GM21619 (cell line): ENCODE measurements at regions not wholly inside any gene's neighbourhood (a gene's known extent, or its start where the extent isn't known, plus 50 kb on each side); places are given as distances from the start of the nearest gene placed in this dataset.

Source experiments
- ATAC-seq: cut with Tn5 transposase; IDR thresholded peaks from one replicate; pipeline ENCODE4 v1.9.1; 2021; ENCODE audit not compliant: unreplicated experiment

GRCh38 chrX:120819126-120819525 is 56.5 kb downstream of the CT47B1 start:
- no peak for ATAC-seq

DNA sequence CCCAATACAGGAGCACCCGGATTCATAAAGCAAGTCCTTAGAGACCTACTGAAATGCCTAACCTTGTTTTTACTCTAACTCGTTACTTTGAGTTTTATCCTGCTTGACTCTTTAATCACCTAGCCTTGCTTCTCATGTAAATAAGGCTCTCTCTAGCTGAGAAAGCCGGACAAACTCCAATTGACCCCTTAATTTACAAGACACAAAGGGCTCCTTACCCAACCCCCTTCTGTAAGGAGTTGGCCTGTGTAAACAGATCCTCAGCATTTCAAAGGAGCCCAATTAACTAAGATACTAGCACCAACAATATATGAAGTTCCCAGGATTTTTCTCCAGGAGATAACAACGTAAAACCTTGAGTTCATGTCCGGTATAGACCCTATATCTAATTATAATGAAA is 61.7 kb downstream of the CT47B1 start:
- ATAC-seq = no peak

DNA sequence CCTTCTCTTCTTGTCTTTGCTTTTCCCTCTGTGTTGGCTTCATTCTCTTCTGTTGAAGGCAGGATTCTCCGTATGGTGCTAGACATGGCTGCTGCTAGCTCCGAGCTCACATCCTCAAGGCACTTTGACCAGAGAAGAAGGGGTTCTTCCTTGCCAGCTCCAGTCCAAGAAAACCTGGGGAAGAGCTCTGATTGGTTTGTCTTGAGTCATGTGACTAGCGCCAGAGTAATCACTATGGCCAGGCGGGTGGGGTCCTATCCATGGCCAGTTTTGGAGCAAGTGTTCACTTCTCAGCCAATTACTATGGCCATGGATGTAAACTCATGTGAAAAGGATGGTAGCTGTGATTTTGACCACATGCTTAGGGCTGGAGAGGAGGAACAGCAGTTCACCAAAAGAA is 74.2 kb downstream of the CT47B1 start:
- ATAC-seq = no peak

GRCh38 chrX:120797188-120797851 is 78.3 kb downstream of the CT47B1 start:
- ATAC-seq = no peak

GRCh38 chrX:120795301-120795700 is 80.4 kb downstream of the CT47B1 start:
- ATAC-seq = no peak

DNA sequence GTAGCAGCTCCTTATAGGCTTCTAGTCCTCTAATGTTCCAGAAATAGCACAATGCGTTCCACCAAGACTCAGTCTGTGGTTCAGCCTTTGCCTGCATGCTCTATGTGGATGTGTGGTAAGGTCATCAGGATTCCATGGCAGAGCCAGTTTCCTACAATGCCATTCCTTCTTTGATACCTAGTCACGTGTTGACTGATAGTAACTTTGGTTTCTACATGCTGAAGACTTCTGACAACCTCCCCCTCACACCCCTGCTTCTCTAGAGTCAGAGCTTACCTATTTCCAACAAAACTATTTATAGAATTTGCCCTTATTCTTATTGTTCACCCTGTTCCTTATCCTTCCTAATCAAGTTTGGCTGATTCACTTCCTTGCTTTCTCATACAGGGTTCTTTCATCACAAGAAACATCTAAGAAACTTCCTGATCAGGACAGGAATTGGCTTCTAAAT is 81.1 kb downstream of the CT47B1 start:
- no peak for ATAC-seq

- no peak for ATAC-seq
Observed at GRCh38 chrX:120793098-120793497, 82.6 kb downstream of the CT47B1 start.

DNA sequence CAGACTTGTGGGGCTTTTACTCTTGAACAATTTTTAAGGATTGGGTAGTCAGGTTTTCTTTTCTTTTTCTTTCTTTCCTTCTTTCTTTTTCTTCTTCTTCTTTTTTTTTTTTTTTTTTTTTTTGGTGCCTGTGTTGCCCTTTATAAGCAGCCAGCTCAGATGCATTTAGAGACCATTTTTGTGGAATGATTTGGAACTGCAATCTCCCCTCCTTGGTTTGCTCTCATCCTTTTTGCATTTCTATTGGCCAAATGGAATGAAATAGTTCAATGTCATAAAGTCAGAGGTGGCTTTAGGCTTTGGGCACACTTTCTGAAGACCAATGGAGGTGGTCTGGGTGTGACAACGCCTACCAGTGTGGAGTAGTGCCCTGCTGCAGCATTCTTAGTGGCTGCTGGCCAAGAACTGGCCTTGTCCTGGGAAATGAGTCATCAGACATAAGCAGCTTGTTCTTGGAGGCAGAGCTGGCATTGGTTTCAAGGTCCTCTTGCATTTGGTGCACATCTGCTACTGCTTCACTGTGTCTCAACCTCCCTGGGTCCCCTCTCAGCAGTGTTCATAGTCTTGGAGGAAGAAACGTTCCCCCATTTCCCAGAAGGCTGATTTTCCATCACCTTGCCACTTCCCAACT is 84.5 kb downstream of the CT47B1 start:
- ATAC-seq = no peak

DNA sequence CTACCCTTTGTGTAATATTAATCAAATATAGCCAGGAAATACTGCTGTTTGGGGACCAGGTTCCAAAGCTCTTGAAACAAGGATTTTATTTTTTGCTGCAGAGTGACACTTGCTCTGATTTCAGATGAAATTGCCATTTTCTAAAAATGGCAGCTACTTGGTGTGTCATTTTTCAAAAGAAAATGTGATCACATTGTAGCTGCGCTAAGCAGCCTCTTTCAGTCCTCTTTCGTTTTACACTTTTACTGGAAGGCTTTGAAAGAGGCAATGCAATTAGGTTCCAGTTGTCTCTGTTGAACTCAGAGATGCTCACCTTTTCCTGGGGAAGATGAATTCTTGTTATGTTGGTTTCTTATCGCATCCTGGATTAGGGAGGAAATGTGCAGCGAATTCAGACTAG is 85.1 kb downstream of the CT47B1 start:
- ATAC-seq = no peak

GRCh38 chrX:120790118-120790517 is 85.5 kb downstream of the CT47B1 start:
- peak; percentile 62 for ATAC-seq

- ATAC-seq = no peak
Observed at GRCh38 chrX:120781403-120781802, 94.3 kb downstream of the CT47B1 start.

- ATAC-seq = no peak
Observed at GRCh38 chrX:120775959-120776358, 99.7 kb downstream of the CT47B1 start.

- ATAC-seq = no peak
Observed at GRCh38 chrX:120774606-120775005, 101.1 kb downstream of the CT47B1 start.

GRCh38 chrX:120773801-120774200 is 101.9 kb downstream of the CT47B1 start:
- ATAC-seq = no peak

- ATAC-seq = no peak
Observed at GRCh38 chrX:120769576-120770341, 105.9 kb downstream of the CT47B1 start.

GRCh38 chrX:120768681-120769080 is 107.0 kb downstream of the CT47B1 start:
- ATAC-seq = no peak

- ATAC-seq = no peak
Observed at GRCh38 chrX:120768254-120768653, 107.4 kb downstream of the CT47B1 start.

DNA sequence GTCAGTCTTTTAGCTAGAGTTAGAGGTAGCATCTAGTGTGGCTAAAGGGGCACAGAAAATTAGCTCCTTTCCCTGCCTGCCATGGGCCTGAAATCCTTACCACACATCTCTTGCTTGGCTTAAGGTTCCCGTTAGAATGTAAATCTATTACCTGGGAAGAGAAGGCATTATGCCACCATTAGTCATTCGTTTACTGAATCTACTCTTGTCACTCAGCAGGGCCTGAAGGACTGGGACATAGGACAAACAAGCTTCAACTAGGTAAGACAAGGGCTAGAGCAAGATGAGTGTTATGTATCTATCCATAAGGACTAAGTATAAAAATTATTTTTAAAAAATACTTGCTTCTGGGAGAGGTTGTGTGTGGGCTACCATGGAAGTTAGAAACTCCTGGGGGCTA is 112.4 kb downstream of the CT47B1 start:
- no peak for ATAC-seq

DNA sequence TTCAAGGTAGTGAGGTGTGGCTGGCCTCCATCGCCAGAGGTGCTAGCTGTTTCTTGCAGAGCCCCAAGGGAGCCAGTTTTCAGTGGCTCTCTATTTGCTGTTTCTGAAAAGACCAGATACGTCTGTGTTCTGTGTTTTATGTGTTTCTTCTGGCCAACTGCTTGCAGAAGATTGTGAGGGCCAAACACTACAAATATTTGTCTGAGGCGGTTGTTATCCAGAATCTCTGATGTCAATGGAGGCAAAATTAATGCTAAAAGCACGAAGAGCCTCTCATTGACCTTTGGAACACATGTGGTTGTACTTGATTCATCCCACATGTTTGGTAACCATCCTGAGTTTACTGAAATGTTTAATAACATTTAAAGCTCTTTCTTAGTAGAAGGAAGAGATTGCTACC is 113.9 kb downstream of the CT47B1 start:
- ATAC-seq = no peak

DNA sequence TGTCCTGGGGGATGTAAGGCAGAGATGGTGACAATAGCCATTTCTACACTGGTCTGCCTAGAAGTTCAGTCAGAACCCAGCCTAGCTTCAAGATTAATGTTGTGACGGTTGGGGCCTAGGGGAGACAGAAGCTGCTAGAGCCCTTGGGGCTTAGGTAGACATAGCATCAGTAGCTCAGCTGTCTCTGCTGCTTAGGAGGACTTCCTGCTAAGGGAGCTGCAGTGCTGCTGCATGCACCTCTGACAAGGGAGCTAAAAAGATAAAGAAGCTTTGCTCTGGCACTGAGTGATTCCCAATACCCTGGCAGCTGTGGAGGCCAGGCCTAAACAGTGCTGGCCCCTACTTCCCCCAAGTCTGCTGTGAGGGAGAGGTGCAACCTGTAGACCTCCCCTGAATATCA is 116.0 kb downstream of the CT47B1 start:
- ATAC-seq = no peak

DNA sequence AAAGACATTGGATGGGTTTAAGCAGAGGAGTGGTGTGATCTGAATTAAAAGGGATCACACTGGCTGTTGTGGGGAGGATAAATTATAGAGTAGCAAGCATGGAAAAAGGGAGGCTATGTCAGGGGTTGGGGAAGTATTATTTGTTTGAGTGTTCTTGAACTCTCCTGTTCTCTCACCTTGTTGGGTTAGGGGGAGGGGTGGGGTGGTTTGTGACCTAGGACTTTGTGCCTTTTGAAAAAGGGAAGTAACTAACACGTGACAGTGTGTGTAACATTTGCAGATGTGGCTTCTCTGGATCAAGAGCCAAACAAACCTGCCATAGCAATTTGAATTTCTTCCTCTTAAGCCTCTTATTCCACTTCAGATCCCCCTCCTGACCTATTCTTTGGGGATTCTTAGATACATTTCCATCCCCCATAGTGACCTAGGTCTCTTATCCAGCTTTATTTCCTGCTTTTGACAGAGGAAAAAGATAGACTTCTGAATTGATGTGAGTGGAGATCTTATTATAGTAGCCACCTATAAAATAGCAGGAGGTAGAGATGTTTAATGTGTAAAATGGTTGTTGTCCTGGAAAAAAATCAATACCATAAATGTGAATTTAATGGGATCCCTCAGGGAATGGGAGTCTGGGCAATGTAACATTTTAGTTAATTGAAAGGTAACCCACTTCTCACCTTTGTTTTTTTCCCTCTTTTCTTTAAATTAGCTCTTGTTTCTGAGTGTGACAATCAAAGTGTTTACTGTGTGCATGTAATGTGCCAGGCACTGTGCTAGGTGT is 120.4 kb downstream of the CT47B1 start:
- ATAC-seq = peak; percentile 63
